Breast epithelium (tissue), 3 donors: ENCODE measurements at regions not wholly inside any gene's neighbourhood (a gene's known extent, or its start where the extent isn't known, plus 50 kb on each side); places are given as distances from the start of the nearest gene placed in this dataset.

ENCODE experiments used
- POLR2A ChIP-seq: fragments of 450-650 bp; IDR thresholded peaks from one replicate; pipeline ENCODE4 v1.6.1; 2016; ENCODE audit warnings: antibody characterized with exemption, mild to moderate bottlenecking, moderate library complexity
- POLR2AphosphoS5 ChIP-seq, 3 donors: sonication (generic); formaldehyde crosslinking; IDR thresholded peaks; one replicate each; pipeline ENCODE4 v1.6.1; 2017; ENCODE audit warnings: antibody characterized with exemption in 3 of 3

DNA sequence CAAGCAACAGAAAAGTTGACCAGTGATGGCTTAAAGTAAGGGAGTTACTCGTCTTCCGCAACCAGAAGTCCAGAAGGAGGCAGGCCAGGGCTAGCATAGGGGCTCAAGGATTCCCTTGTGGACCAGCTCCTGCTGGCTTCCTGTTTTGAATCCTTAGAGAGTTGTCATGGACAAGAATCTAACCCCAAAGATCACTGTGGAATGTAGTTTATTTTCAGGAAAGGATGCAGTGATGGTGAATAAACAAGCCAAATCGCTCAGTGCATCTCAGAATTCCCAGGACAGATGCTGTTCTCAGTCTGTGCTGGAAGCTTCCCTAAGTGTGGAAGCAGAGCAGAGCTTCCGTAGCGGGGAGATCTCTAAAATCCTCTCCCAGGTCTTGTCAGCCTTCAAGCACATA, 311.3 kb downstream of the C12orf75 start:
- TF ChIP-seq POLR2A (no peak), POLR2AphosphoS5 (IDR thresholded peaks at IDR 0.05) (no peak)
